ENCODE measurements at regions not wholly inside any gene's neighbourhood (a gene's known extent, or its start where the extent isn't known, plus 50 kb on each side); places are given as distances from the start of the nearest gene placed in this dataset.
A peak's percentile ranks its signal among the peaks of the same experiment; 100 is the strongest.
"Not testable (repeated sequence)": the region's sequence is repeated elsewhere in the genome, so short reads cannot be mapped to it uniquely, and the experiment has no call there.

DNA sequence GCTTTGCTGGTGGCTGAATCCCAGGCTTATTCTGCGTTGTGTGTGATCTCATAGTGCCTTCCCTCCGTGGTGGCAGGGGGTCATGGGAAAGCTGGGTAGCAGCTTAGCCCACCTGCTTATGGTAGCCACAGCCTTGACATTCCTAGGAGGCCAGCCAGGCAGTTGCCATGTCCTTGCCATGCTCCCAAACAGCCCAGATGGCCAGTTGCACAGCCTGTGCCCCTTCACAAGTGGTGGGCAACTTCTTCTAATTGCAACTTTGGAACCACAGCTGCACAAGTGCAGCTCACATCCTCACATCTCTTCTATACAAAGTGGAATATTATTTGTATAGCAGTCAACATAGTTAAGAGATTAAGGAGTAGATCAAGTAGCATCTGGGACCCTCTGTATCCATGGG, 136.6 kb upstream of the PELI1 start:
- intact Hi-C loops (cut with micrococcal nuclease), result loop anchor here (5.0 kb wide), 1 partner anchor 46 kb away; no protein-coding TSS in a partner anchor
- CTCF ChIA-PET (ENCODE audit: partially characterized antibody), result interaction anchor here (1.2 kb wide), 1 partner anchor 87 kb away, joined by 3 read pairs; no protein-coding TSS in a partner anchor

DNA sequence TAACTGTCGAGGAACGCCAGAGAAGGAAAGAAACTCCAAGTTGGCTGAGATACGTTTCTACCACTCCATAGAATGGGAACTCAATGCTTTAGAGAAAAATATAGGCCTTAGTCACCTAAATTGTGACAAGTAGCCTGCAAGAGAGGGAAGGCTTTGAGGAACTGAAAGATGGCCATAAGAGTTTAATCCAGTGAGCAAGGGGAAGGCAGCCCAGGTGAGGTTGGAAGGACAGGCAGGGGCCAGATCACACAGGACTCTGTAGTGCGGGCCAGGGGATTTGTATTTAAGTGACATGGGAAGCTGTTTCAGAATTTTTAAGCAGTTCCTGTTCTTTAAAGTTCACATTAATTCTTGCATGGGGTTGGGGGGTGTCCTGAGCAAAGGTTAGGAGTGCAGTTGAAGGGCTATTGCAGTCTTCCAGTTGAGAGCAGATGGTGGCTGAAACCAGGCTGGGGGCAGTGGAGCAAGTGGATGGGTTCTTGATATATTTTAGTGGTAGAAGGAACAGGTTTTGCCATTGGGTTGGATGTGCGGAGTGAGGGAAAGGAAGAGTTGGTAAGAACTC, 138.9 kb upstream of the PELI1 start:
- POLR2A ChIA-PET (ENCODE audit: partially characterized antibody), result interaction anchor here (0.5 to 1.8 kb wide), 4 partner anchors 43 to 233 kb away, joined by 3 to 13 read pairs (median 5); no protein-coding TSS in a partner anchor

More for the DNA sequence above, 136.6 kb upstream of the PELI1 start:
- H3K9me3 Mint-ChIP-seq; H3K9me3 ChIP-seq (ENCODE audit: control insufficient read depth in 1 of 2, low read length in 2 of 2); H3K27ac Mint-ChIP-seq; H3K4me3 ChIP-seq (ENCODE audit: low read length in 2 of 2); H3K4me3 Mint-ChIP-seq; H3K27me3 Mint-ChIP-seq; H3K27me3 ChIP-seq (ENCODE audit: insufficient read depth, low read length); DNase-seq; H3K27ac ChIP-seq (ENCODE audit: low read depth, low read length); H3K4me1 Mint-ChIP-seq; H3K36me3 Mint-ChIP-seq; POLR2A ChIA-PET (ENCODE audit: partially characterized antibody); H3K36me3 ChIP-seq (ENCODE audit: insufficient read depth, low read length): not testable (repeated sequence)
- H3K4me1 ChIP-seq (ENCODE audit: insufficient read depth, low read length), result peaks cover 19% of the 10 kb centered on the region

DNA sequence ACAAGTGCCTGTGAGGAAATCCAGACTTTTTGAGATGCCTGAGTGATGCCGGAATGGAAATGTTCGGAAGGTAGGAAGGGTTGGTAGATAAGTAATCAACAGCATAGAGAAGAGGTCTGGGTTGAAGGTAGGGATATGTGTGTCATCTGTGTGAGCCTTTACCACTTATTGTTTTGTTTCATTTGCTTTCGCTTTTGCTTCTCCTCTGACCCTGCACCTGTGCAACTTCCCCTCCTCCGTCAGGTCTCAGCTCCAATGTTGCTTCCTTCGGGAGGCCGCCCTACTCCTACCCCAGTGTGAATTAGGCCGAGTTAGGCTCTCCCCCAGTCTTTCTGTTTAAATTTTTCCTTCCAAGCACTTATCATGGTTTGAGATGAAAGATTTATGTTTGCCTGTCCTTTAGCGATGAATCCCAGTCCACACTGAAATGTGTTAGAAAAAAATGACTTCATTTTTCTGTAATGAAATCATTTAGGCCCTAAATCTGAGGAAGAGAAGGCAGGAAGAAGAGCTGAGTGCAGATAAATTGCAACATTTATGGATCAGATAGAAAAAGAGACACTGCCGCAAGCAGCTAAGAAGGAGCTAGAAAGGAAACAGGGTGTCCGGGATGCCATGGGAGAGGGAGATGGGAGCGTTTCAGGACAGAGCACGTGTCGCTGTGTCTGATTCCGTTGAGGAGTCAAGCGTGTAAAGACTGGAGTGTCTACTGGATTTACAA, 139.6 kb upstream of the PELI1 start:
- POLR2A ChIA-PET (ENCODE audit: partially characterized antibody), result interaction anchor here (0.5 to 1.8 kb wide), 6 partner anchors 43 to 240 kb away, joined by 3 to 13 read pairs (median 4); partner anchors contain the start of gene AFTPH
- no peaks in the 10 kb centered on the region for H3K27me3 Mint-ChIP-seq
- CTCF ChIA-PET (ENCODE audit: partially characterized antibody), result interaction anchor here (1.5 kb wide), 1 partner anchor 44 kb away, joined by 7 read pairs; no protein-coding TSS in a partner anchor
- no peak overlapping the region for H3K27ac Mint-ChIP-seq
- Histone ChIP-seq H3K27ac (ENCODE audit: low read depth, low read length) (peak overlapping the region; percentile 18), H3K4me1 (ENCODE audit: insufficient read depth, low read length) (peaks cover 19% of the 10 kb centered on the region), H3K27me3 (ENCODE audit: insufficient read depth, low read length) (no peaks in the 10 kb centered on the region), H3K9me3 (ENCODE audit: control insufficient read depth in 1 of 2, low read length in 2 of 2) (no peaks in the 10 kb centered on the region), H3K4me3 (ENCODE audit: low read length in 2 of 2) (peak overlapping the region; percentile 24 to 51), H3K36me3 (ENCODE audit: insufficient read depth, low read length) (no peaks in the 10 kb centered on the region)
- no peak overlapping the region for H3K4me3 Mint-ChIP-seq
- H3K9me3 Mint-ChIP-seq, result no peaks in the 10 kb centered on the region
- DNase-seq, result peak in 4 of 5 donors; percentile 29 to 49 (median 42)
- intact Hi-C loops (cut with micrococcal nuclease), result loop anchor here (5.0 kb wide), 1 partner anchor 44 kb away; no protein-coding TSS in a partner anchor
- H3K36me3 Mint-ChIP-seq, result no peaks in the 10 kb centered on the region
- H3K4me1 Mint-ChIP-seq, result no peaks in the 10 kb centered on the region

More for the DNA sequence above, 138.9 kb upstream of the PELI1 start:
- CTCF ChIA-PET (ENCODE audit: partially characterized antibody), result interaction anchor here (1.5 kb wide), 1 partner anchor 45 kb away, joined by 7 read pairs; no protein-coding TSS in a partner anchor
- Mint-ChIP-seq H3K4me3 (no peak overlapping the region), H3K36me3 (no peaks in the 10 kb centered on the region), H3K4me1 (no peaks in the 10 kb centered on the region), H3K27ac (no peak overlapping the region), H3K27me3 (no peaks in the 10 kb centered on the region), H3K9me3 (no peaks in the 10 kb centered on the region)
- H3K4me1 ChIP-seq (ENCODE audit: insufficient read depth, low read length), result peaks cover 19% of the 10 kb centered on the region
- no peaks in the 10 kb centered on the region for H3K36me3 ChIP-seq (ENCODE audit: insufficient read depth, low read length)
- no peaks in the 10 kb centered on the region for H3K9me3 ChIP-seq (ENCODE audit: control insufficient read depth in 1 of 2, low read length in 2 of 2)
- intact Hi-C loops (cut with micrococcal nuclease), result loop anchor here (5.0 kb wide), 1 partner anchor 44 kb away; no protein-coding TSS in a partner anchor
- DNase-seq, result peak in 1 of 5 donors; percentile 5
- H3K27me3 ChIP-seq (ENCODE audit: insufficient read depth, low read length), result no peaks in the 10 kb centered on the region
- peak overlapping the region; percentile 18 for H3K27ac ChIP-seq (ENCODE audit: low read depth, low read length)
- H3K4me3 ChIP-seq (ENCODE audit: low read length in 2 of 2), result peak overlapping the region; percentile 24 to 51

DNA sequence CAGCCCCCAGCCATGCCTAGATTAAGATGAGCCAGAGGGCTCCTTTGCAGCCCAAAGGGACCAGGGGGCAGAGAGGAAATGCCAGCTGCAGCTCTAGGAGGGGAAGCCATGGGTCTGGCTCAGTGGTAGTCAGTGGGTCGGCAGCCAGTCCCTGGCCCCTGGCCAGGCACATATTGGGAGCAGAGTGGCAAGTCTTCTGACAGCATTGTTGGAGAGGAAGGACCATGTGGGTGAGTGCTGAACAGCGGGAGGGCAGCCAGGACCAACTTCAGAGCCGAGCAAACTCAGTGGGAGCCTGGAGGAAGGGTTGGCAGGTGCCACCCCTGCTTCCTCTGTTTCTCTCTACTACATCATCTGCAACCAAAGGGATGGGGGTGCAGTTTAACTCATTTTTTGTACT, 140.5 kb upstream of the PELI1 start:
- H3K4me1 ChIP-seq (ENCODE audit: insufficient read depth, low read length), result peaks cover 19% of the 10 kb centered on the region
- intact Hi-C loops (cut with micrococcal nuclease), result loop anchor here (5.0 kb wide), 1 partner anchor 43 kb away; no protein-coding TSS in a partner anchor

DNA sequence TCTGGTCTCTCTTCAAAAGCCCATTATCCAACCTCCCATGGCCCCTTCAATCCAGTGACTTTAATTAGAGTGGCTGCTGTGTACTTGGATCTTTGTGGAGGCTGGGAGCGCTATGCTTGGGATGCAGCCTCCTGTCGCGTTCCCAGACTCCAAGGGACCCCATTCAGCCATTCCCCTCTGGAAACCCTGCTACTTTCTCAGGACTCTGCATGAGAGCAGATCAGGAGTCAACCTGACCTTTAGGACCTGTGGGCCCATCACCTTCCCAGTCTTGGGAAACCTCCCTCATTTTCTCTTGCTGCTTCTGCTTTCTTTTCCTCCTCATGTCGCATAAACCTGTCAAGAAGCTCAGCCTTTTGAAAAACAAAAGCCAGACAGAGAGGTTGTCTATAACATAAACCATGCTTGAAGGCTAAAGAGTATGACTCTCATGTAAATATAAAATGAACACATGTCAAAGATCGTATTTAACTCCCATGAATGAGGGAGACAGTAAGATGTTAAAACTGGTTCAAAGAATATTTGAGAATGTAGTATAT, 143.1 kb upstream of the PELI1 start:
- Histone ChIP-seq H3K9me3 (ENCODE audit: control insufficient read depth in 1 of 2, low read length in 2 of 2) (no peaks in the 10 kb centered on the region), H3K4me3 (ENCODE audit: low read length in 2 of 2) (no peak overlapping the region), H3K27ac (ENCODE audit: low read depth, low read length) (no peak overlapping the region), H3K36me3 (ENCODE audit: insufficient read depth, low read length) (no peaks in the 10 kb centered on the region), H3K4me1 (ENCODE audit: insufficient read depth, low read length) (peaks cover 19% of the 10 kb centered on the region), H3K27me3 (ENCODE audit: insufficient read depth, low read length) (no peaks in the 10 kb centered on the region)
- H3K27ac Mint-ChIP-seq, result no peak overlapping the region
- H3K4me3 Mint-ChIP-seq, result no peak overlapping the region
- H3K36me3 Mint-ChIP-seq, result no peaks in the 10 kb centered on the region
- peaks cover 0 to 2% (median 0%) of the 10 kb centered on the region in 8 donors for H3K9me3 Mint-ChIP-seq
- POLR2A ChIA-PET (ENCODE audit: partially characterized antibody), result no interaction called here
- intact Hi-C loops (cut with micrococcal nuclease), result no loop called here
- peaks cover 0 to 4% of the 10 kb centered on the region in 2 donors for H3K27me3 Mint-ChIP-seq
- CTCF ChIA-PET (ENCODE audit: partially characterized antibody), result no interaction called here
- no peak for DNase-seq
- H3K4me1 Mint-ChIP-seq, result no peaks in the 10 kb centered on the region

More for the DNA sequence above, 140.5 kb upstream of the PELI1 start:
- Mint-ChIP-seq H3K4me3 (no peak overlapping the region), H3K27me3 (no peaks in the 10 kb centered on the region), H3K4me1 (no peaks in the 10 kb centered on the region), H3K27ac (no peak overlapping the region), H3K9me3 (no peaks in the 10 kb centered on the region), H3K36me3 (no peaks in the 10 kb centered on the region)
- ChIA-PET POLR2A (ENCODE audit: partially characterized antibody) (no interaction called here), CTCF (ENCODE audit: partially characterized antibody) (interaction anchor here (1.2 kb wide), 1 partner anchor 44 kb away, joined by 3 read pairs; no protein-coding TSS in a partner anchor)
- no peaks in the 10 kb centered on the region for H3K27me3 ChIP-seq (ENCODE audit: insufficient read depth, low read length)
- no peak overlapping the region for H3K27ac ChIP-seq (ENCODE audit: low read depth, low read length)
- DNase-seq, result no peak
- H3K4me3 ChIP-seq (ENCODE audit: low read length in 2 of 2), result no peak overlapping the region
- no peaks in the 10 kb centered on the region for H3K36me3 ChIP-seq (ENCODE audit: insufficient read depth, low read length)
- no peaks in the 10 kb centered on the region for H3K9me3 ChIP-seq (ENCODE audit: control insufficient read depth in 1 of 2, low read length in 2 of 2)

DNA sequence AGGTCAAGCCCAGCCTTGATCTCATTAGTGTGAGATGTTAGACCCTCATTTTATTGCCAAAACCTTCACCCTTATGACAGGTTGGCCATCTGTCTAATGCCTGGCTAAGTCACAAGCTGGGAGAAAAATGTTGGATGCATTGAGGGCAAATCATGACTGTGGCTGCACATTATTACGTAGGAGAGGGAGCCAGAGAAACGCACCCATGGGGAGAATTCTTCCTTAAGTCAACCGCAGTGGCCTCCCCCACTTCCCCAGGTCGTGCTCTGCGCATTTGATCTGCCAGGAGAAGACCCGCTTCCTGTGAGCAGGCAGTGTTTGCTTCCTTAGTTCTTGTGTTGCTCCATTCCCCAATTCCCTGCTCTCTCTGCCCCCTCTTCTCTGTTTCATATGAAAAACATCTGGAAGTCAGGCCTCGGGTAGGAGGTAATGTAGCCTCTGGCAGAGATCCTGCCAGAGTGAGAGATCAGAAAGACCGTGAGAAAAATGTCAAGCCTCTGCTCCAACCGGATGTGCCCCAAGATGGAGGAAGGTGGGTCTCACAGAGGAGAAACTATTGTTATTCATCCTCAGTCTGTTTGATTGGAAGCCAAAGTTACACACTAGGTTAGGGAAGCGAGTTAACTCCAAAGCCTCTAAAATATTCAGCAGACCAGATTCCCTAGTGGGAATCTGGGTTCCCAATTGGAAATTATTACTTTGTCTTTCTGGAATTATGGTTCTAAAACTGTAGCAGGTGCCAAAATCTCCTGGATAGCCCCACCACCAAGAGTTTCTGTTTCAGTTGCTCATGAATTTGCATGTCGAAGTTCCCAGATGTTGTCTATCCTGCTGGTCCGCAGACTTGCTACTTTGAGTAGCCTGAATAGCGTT, 144.3 kb upstream of the PELI1 start:
- POLR2A ChIA-PET (ENCODE audit: partially characterized antibody), result no interaction called here
- Mint-ChIP-seq H3K4me1 (no peaks in the 10 kb centered on the region), H3K27ac (peak overlapping the region in 1 of 7 donors; percentile 18), H3K36me3 (no peaks in the 10 kb centered on the region), H3K27me3 (peaks cover 0 to 6% of the 10 kb centered on the region in 2 donors), H3K4me3 (no peak overlapping the region), H3K9me3 (peaks cover 0 to 2% (median 0%) of the 10 kb centered on the region in 8 donors)
- Histone ChIP-seq H3K27me3 (ENCODE audit: insufficient read depth, low read length) (no peaks in the 10 kb centered on the region), H3K27ac (ENCODE audit: low read depth, low read length) (no peak overlapping the region), H3K36me3 (ENCODE audit: insufficient read depth, low read length) (no peaks in the 10 kb centered on the region), H3K4me3 (ENCODE audit: low read length in 2 of 2) (no peak overlapping the region), H3K4me1 (ENCODE audit: insufficient read depth, low read length) (peaks cover 10% of the 10 kb centered on the region), H3K9me3 (ENCODE audit: control insufficient read depth in 1 of 2, low read length in 2 of 2) (no peaks in the 10 kb centered on the region)
- no peak for DNase-seq
- CTCF ChIA-PET (ENCODE audit: partially characterized antibody), result no interaction called here
- intact Hi-C loops (cut with micrococcal nuclease), result no loop called here
